ENCODE measurements at regions not wholly inside any gene's neighbourhood (a gene's known extent, or its start where the extent isn't known, plus 50 kb on each side); places are given as distances from the start of the nearest gene placed in this dataset.

DNA sequence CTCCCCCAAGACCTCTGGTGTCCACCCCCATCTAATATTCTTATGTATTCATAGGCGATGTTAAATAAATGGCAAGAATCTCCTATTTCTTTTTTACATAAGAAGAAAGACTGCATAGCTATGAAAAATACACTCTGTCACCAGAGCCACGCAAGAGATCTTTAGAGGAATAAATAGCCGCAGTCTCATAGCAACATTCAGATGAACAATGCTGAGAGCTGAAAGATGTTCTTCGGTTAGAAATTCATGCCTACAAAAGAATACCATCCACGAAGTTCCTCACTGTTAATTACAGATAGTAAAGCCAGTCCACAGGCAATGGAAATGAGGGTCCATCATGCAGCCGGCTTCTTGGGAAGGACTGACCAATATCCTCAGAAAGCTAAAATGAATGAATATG lies 76.0 kb upstream of the SOD1 start:
- H3K9me3 ChIP-seq (ENCODE audit: control insufficient read depth, insufficient read depth, low read length), result no peaks in the 10 kb centered on the region
- H3K9ac ChIP-seq (ENCODE audit: low read depth, low read length), result no peak overlapping the region
- no peaks in the 10 kb centered on the region for H3K4me1 ChIP-seq (ENCODE audit: insufficient read depth, low read length)
- H3K36me3 ChIP-seq (ENCODE audit: insufficient read depth, low read length), result no peaks in the 10 kb centered on the region

DNA sequence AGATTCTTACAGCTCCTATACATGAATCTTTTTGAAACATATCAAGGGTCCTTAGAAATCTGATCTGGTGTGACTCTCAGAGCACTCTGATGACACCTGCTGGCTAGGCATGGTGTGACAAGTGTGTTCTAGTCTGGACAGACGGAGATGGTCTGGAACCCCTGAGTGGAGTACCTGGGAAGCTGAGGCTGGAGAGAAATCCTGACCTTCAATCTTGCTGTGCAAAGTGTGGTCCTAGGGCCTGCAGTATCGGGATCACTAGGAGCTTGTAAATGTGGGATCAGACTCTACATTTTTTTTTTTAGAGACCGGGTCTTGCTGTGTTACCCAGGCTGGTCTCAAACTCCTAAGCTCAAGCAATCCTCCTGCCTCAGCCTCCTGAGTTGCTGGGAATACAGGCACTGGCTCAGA lies 78.6 kb upstream of the SOD1 start:
- H3K36me3 ChIP-seq (ENCODE audit: insufficient read depth, low read length), result no peaks in the 10 kb centered on the region
- no peaks in the 10 kb centered on the region for H3K4me1 ChIP-seq (ENCODE audit: insufficient read depth, low read length)
- H3K9me3 ChIP-seq (ENCODE audit: control insufficient read depth, insufficient read depth, low read length), result no peaks in the 10 kb centered on the region
- no peak overlapping the region for H3K9ac ChIP-seq (ENCODE audit: low read depth, low read length)

DNA sequence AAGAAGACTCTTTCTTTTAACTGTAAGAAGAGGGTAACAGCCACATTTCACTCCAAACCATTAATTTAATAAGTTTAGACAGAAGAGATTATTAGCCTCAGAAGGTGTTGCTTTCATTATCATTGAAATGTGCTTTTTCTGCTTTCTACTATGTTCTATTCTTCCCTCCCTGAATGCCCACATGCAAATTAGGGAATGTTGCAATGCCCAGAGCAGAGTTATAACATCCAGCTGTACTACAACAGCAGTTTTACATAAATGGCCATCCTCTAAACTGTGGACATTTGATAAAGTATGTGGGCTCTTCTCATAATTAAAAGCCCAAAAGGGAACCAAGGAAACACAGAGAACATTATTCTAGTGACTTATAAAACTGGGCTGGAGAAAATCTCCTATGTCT lies 82.2 kb upstream of the SOD1 start:
- no peaks in the 10 kb centered on the region for H3K9me3 ChIP-seq (ENCODE audit: control insufficient read depth, insufficient read depth, low read length)
- H3K9ac ChIP-seq (ENCODE audit: low read depth, low read length), result no peak overlapping the region
- no peaks in the 10 kb centered on the region for H3K4me1 ChIP-seq (ENCODE audit: insufficient read depth, low read length)
- H3K36me3 ChIP-seq (ENCODE audit: insufficient read depth, low read length), result no peaks in the 10 kb centered on the region

DNA sequence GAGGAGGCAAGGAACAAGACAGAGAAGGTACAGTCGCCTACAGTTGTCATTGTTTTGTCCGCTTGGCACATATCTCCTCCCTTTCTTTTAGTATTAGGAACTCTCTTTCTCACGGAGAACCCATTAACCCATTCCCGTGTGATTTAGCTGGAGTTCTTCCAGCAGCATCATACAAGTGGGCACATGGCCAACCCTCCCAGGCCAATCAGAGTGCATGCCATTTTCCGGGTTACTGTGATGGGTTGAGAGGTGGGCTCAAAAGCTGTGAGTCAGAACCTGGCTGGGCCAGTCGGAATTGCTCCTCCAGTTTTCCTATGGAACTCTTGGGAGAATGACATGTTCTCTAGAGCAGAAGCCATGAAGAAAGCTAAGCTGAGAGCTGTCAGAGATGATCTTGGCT lies 83.1 kb upstream of the SOD1 start:
- H3K9ac ChIP-seq (ENCODE audit: low read depth, low read length), result no peak overlapping the region
- H3K4me1 ChIP-seq (ENCODE audit: insufficient read depth, low read length), result no peaks in the 10 kb centered on the region
- no peaks in the 10 kb centered on the region for H3K9me3 ChIP-seq (ENCODE audit: control insufficient read depth, insufficient read depth, low read length)
- H3K36me3 ChIP-seq (ENCODE audit: insufficient read depth, low read length), result no peaks in the 10 kb centered on the region

DNA sequence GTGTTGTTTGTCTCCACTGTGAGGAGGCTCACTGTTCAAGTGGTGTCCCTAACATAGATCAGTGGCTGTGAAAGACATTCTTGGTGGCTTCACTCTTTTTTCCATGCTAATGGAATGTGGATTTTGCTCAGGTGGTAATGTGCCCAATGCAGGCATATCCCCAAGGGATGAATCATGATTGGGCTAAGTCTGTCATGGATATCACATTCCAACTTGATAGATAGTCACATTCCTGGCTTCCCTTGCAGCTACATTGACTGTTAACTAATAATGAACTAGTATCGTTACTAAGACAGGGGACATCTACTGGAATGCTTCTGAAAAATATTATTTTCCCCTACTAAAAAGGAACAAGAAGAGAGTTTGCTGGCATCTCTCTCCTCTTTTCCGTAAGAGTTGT lies 86.3 kb upstream of the SOD1 start:
- no peaks in the 10 kb centered on the region for H3K36me3 ChIP-seq (ENCODE audit: insufficient read depth, low read length)
- H3K9me3 ChIP-seq (ENCODE audit: control insufficient read depth, insufficient read depth, low read length), result no peaks in the 10 kb centered on the region
- H3K9ac ChIP-seq (ENCODE audit: low read depth, low read length), result no peak overlapping the region
- peaks cover 8% of the 10 kb centered on the region for H3K4me1 ChIP-seq (ENCODE audit: insufficient read depth, low read length)

DNA sequence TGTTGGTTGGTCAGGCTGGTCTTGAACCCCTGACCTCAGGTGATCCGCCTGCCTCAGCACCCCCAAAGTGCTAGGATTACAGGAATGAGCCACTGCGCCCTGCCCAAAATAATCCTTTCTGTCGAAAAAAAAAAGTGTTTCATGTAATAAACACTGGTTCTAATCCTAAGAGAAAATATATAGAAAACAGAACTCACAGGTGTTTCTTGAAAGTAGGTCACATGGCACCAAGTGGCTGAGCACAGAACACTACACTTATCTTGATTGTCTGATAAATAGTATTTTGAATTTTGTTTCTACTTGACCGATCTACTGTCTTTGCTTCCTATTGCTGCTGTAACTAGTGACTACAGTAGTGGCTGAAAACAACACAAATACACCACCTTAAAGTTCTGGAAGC lies 87.6 kb upstream of the SOD1 start:
- H3K36me3 ChIP-seq (ENCODE audit: insufficient read depth, low read length), result no peaks in the 10 kb centered on the region
- H3K9ac ChIP-seq (ENCODE audit: low read depth, low read length), result no peak overlapping the region
- peaks cover 10% of the 10 kb centered on the region for H3K4me1 ChIP-seq (ENCODE audit: insufficient read depth, low read length)
- H3K9me3 ChIP-seq (ENCODE audit: control insufficient read depth, insufficient read depth, low read length), result no peaks in the 10 kb centered on the region

DNA sequence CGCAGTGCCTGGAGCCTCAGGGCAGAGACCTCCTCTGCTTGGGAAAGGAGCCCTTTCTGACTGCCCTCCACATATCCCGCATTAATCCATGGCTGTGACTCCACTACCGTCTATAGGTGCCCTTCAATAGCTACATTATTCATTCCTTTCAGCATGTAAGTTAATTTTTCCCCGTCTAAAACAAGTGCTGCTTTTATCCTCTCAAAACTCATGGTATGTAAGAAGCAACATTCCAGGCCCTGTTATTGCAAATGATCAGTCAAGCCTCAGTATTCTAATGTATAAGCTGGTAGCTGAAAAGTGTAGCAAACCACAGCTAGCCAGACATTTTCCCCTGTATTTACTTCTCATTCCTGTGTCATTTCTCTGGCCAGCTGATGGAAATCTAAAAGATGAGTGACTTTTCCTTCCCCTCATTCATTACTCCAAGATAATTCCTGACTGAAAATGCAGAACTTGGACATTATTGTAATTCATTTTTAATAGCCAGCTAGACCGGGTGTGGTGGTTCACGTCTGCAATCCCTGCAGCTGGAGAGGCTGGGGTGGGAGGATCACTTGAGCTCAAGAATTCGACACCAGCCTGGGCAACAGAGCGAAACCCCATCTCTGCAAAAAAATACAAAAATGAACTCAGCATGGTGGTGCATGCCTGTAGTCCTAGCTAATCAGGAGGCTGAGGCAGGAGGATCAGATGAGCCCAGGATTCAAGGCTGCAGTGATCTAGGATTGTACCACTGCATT lies 88.5 kb upstream of the SOD1 start:
- no peak overlapping the region for H3K9ac ChIP-seq (ENCODE audit: low read depth, low read length)
- H3K36me3 ChIP-seq (ENCODE audit: insufficient read depth, low read length), result no peaks in the 10 kb centered on the region
- H3K9me3 ChIP-seq (ENCODE audit: control insufficient read depth, insufficient read depth, low read length), result no peaks in the 10 kb centered on the region
- H3K4me1 ChIP-seq (ENCODE audit: insufficient read depth, low read length), result peaks cover 19% of the 10 kb centered on the region

DNA sequence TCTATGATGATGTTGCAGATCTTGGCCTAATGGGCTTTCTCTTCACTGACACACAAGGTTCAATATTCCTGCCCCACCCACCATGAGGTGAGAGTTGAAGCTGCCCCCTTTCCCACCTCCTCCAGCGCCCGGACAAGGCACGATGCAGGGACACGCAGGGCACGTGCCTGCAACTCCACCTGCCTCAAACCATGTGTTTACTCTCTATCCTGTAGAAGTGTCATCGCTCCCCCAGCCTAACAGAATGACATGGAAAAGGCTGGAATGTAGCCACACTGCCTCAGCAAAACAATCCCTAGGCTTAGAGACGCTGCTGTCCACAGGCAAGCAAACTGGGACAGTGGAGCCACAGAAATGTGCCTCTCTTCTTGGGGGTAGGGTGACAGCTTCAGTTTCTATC lies 92.9 kb upstream of the SOD1 start:
- Histone ChIP-seq H3K9ac (ENCODE audit: low read depth, low read length) (no peak overlapping the region), H3K36me3 (ENCODE audit: insufficient read depth, low read length) (no peaks in the 10 kb centered on the region), H3K9me3 (ENCODE audit: control insufficient read depth, insufficient read depth, low read length) (no peaks in the 10 kb centered on the region), H3K4me1 (ENCODE audit: insufficient read depth, low read length) (peaks cover 33% of the 10 kb centered on the region)

DNA sequence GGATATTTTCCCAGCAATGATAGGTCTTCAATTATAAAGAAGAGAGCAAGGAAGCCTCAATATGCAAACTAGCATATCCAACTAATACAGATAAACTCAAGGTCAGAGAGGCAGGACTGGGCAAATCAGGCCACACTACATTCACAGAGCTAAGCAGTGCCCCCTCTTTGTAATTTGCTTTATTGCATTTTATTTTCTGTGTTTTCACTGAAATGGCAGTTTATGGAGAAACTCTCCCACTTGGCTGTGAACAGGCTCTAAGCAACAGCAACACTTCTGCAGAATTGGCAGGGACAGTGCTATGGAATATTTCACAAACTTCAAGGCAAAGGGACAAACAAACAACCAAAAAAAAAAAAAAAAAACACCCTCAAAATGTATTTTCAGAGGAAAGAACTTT lies 93.4 kb upstream of the SOD1 start:
- Histone ChIP-seq H3K4me1 (ENCODE audit: insufficient read depth, low read length) (peaks cover 32% of the 10 kb centered on the region), H3K9me3 (ENCODE audit: control insufficient read depth, insufficient read depth, low read length) (no peaks in the 10 kb centered on the region), H3K9ac (ENCODE audit: low read depth, low read length) (no peak overlapping the region), H3K36me3 (ENCODE audit: insufficient read depth, low read length) (no peaks in the 10 kb centered on the region)

DNA sequence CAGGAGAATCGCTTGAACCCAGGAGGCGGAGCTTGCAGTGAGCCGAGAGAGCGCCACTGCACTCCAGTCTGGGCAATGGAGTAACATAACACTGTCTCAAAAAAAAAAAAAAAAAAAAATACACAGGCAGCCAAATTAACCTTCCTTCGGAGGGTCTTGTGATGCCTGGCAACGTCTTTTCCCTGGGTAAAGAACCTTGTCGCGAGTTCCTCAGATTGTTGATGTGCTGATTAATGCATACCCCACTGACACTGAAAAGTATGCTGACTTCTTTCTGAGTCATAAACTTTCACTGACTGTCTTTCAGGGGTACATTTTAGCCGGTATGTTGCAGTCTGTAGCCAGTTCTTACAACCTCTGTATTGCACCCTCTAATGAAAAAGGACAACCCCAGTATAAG lies 95.1 kb upstream of the SOD1 start:
- Histone ChIP-seq H3K36me3 (ENCODE audit: insufficient read depth, low read length) (no peaks in the 10 kb centered on the region), H3K9ac (ENCODE audit: low read depth, low read length) (no peak overlapping the region), H3K9me3 (ENCODE audit: control insufficient read depth, insufficient read depth, low read length) (no peaks in the 10 kb centered on the region), H3K4me1 (ENCODE audit: insufficient read depth, low read length) (peaks cover 35% of the 10 kb centered on the region)

DNA sequence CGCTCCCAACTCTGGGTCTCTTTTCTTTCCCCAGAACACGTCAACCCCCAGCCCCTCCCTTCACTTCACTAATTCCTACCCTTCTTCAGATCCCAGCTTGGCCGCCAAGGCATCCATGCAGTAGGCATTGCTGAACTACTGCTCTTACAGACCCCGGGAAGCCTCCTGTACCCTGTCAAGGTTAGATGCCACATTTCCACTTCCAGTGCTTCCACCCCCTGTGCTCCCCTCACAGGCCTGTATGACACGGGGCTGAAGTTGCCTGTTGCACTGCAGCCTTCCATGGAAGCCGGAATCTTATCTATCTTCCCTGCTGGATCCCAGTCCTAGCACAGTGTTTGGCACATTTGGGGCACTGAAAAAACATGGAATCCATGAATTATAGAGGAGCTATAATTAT lies 99.0 kb upstream of the SOD1 start:
- H3K9ac ChIP-seq (ENCODE audit: low read depth, low read length), result peak overlapping the region; percentile 82; the same call in 1 of the 2 replicates

DNA sequence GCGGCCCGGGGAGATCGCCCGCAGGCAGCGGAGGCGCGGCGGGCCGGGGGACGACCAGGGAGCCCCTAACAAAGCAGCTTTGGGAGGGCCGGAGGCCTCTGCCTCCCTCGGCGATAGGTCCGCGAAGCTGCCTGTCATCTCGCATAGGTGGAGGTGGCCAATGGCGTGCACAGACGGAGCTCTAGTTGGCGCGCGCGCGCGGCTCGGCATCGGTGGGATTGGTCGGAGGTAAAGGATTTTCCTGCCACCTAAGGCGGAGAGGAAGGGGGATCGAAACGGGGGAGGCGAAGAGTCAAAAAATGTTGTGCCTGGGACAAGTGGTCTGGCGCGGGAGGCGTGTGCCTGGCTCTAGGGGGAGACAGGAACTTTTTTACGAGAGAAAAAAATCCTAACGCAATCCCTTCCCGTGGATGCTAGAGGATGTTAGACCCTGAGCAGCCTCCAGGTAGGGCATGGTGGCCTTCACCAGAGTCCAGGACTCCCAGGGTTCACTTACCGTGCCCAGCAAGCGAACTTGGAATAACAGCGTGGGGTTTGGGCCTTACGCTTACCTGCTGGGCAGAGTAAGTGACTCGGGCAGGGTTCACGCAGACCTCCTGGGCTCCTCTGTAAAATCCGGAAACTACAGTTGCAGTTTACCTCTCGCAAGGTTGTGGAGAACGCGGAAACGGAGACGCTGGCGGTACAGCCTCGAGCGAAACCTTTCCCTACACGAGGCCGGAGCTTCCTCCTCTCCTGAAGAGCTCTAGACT lies 99.9 kb upstream of the SOD1 start:
- Histone ChIP-seq H3K36me3 (ENCODE audit: insufficient read depth, low read length) (no peaks in the 10 kb centered on the region), H3K9me3 (ENCODE audit: control insufficient read depth, insufficient read depth, low read length) (no peaks in the 10 kb centered on the region), H3K4me1 (ENCODE audit: insufficient read depth, low read length) (peaks cover 43% of the 10 kb centered on the region), H3K9ac (ENCODE audit: low read depth, low read length) (peak overlapping the region; percentile 82)

More for the DNA sequence above, 99.0 kb upstream of the SOD1 start:
- H3K9me3 ChIP-seq (ENCODE audit: control insufficient read depth, insufficient read depth, low read length), result no peaks in the 10 kb centered on the region
- peaks cover 38% of the 10 kb centered on the region for H3K4me1 ChIP-seq (ENCODE audit: insufficient read depth, low read length)
- H3K36me3 ChIP-seq (ENCODE audit: insufficient read depth, low read length), result no peaks in the 10 kb centered on the region

DNA sequence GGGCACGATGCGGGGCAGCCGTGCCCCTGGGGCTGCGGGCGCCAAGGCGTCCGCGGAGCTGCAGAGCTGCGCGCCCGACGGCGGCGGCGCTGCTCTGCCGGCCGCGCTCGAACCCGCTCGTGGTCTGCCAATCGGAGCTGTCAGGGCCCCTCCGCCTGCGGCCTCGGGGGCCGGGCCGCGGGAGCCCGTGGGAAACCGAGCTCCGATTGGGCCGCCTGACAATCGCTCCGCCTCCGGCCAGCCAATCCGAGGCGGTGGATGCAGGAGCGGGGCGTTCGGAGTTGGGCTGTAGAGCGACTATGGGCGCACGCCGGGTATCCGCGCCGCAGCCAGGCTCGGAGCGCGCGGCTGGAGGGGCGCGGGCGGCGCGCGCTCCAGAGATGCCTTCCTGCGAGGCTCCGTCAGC lies 100.5 kb upstream of the SOD1 start:
- Histone ChIP-seq H3K9ac (ENCODE audit: low read depth, low read length) (peak overlapping the region; percentile 82), H3K4me1 (ENCODE audit: insufficient read depth, low read length) (peaks cover 45% of the 10 kb centered on the region), H3K36me3 (ENCODE audit: insufficient read depth, low read length) (no peaks in the 10 kb centered on the region), H3K9me3 (ENCODE audit: control insufficient read depth, insufficient read depth, low read length) (no peaks in the 10 kb centered on the region)

DNA sequence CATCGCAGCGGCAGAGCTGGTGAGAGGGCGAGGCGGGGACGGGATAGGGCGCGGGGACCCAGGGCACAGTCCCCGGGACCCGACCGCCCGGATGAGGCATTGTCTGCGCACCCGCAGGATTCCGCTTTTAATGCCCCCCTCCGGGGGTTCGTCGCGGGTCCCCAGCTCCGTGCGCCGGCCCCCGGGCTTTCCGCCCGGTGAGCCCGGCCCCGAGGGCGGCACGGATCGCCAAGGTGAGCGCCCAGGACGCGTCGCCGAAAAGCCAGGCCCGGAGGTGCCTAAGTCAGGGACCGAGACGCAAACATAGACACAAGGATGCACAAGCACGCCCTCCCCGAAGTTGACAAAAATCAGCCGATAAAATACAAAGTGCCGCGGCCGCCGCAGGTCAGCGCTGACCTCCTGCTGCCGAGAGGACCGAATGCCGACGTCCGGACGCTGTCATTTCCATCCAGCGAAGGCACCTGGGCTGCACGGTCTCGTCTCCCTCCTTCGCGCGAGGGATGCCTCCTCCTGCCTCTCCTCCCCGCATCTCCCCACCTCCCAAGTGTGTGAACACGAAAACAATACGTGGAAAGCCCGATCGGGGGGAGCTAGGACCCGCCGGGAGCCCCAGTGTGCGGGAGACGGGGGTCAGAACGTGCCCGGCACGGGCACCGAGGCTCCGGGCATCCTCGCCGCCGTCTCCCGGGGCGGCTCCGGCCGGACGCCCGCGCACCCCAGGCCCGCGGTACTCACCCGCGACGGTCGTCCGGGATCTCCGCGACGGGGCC lies 101.1 kb upstream of the SOD1 start:
- no peaks in the 10 kb centered on the region for H3K36me3 ChIP-seq (ENCODE audit: insufficient read depth, low read length)
- H3K4me1 ChIP-seq (ENCODE audit: insufficient read depth, low read length), result peaks cover 51% of the 10 kb centered on the region
- no peaks in the 10 kb centered on the region for H3K9me3 ChIP-seq (ENCODE audit: control insufficient read depth, insufficient read depth, low read length)
- H3K9ac ChIP-seq (ENCODE audit: low read depth, low read length), result peak overlapping the region; percentile 82; the same call in 1 of the 2 replicates
